SK-N-SH (cell line): ENCODE measurements at regions not wholly inside any gene's neighbourhood (a gene's known extent, or its start where the extent isn't known, plus 50 kb on each side); places are given as distances from the start of the nearest gene placed in this dataset.

ENCODE experiments used
- CHD2 ChIP-seq: fragments of 150-350 bp; IDR thresholded peaks from 2 replicates; pipeline ENCODE4 v1.6.1; 2018; ENCODE audit warnings: low read length; ENCODE audit not compliant: partially characterized antibody
- EP300 ChIP-seq, 2 experiments: IDR thresholded peaks; 2 replicates each; pipeline versions ENCODE4 v1.4.0 to v1.6.1; 2012; ENCODE audit warnings: borderline replicate concordance in 1 of 2, low read depth in 1 of 2, low read length in 1 of 2
- NRF1 ChIP-seq: IDR thresholded peaks from 2 replicates; pipeline ENCODE4 v1.6.1; 2012; ENCODE audit warnings: low read depth, mild to moderate bottlenecking, low read length
- POLR2AphosphoS5 ChIP-seq: IDR thresholded peaks from 2 replicates; pipeline ENCODE4 v1.6.1; 2012; ENCODE audit warnings: low read depth, low read length
- RFX5 ChIP-seq: IDR thresholded peaks from 2 replicates; pipeline ENCODE4 v1.6.1; 2012; ENCODE audit warnings: mild to moderate bottlenecking, improper control_type of control experiment, low read length
- SMC3 ChIP-seq: IDR thresholded peaks from 2 replicates; pipeline ENCODE4 v1.6.1; 2012; ENCODE audit warnings: low read depth, low read length, improper control_type of control experiment
- TF ChIP-seq, protein P1 (sequence below): fragments of 200-600 bp; sonication (generic); IDR thresholded peaks from 2 replicates; pipeline ENCODE4 v1.6.1; 2017; ENCODE audit warnings: antibody characterized with exemption, mild to moderate bottlenecking, moderate library complexity

- TF ChIP-seq POLR2AphosphoS5: no peak
- TF ChIP-seq, protein P1, sequence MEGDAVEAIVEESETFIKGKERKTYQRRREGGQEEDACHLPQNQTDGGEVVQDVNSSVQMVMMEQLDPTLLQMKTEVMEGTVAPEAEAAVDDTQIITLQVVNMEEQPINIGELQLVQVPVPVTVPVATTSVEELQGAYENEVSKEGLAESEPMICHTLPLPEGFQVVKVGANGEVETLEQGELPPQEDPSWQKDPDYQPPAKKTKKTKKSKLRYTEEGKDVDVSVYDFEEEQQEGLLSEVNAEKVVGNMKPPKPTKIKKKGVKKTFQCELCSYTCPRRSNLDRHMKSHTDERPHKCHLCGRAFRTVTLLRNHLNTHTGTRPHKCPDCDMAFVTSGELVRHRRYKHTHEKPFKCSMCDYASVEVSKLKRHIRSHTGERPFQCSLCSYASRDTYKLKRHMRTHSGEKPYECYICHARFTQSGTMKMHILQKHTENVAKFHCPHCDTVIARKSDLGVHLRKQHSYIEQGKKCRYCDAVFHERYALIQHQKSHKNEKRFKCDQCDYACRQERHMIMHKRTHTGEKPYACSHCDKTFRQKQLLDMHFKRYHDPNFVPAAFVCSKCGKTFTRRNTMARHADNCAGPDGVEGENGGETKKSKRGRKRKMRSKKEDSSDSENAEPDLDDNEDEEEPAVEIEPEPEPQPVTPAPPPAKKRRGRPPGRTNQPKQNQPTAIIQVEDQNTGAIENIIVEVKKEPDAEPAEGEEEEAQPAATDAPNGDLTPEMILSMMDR: no peak
- no peak for TF ChIP-seq RFX5
- TF ChIP-seq NRF1: no peak
- no peak for TF ChIP-seq EP300 (IDR thresholded peaks at IDR 0.05; ENCODE audit: borderline replicate concordance in 1 of 2, low read depth in 1 of 2, low read length in 1 of 2)
- no peak for TF ChIP-seq SMC3
- no peak for TF ChIP-seq CHD2
These were observed 89.6 kb upstream of the HMGCLL1 start for GRCh38 chr6:55668591-55668990.
